ENCODE measurements at regions not wholly inside any gene's neighbourhood (a gene's known extent, or its start where the extent isn't known, plus 50 kb on each side); places are given as distances from the start of the nearest gene placed in this dataset.

- TF ChIP-seq POLR2A (IDR thresholded peaks at IDR 0.05; ENCODE audit: low read depth, low read length) (no peak), POLR2AphosphoS5 (IDR thresholded peaks at IDR 0.05; ENCODE audit: low read depth, low read length) (no peak), PAX5 (IDR thresholded peaks at IDR 0.05; ENCODE audit: insufficient read depth, low read length, severe bottlenecking) (no peak)
These were observed 226.2 kb downstream of the PDCD6IP start for GRCh38 chr3:34024447-34025240.
